ENCODE measurements at regions not wholly inside any gene's neighbourhood (a gene's known extent, or its start where the extent isn't known, plus 50 kb on each side); places are given as distances from the start of the nearest gene placed in this dataset.

- TF ChIP-seq MYC (IDR thresholded peaks at IDR 0.05; ENCODE audit: borderline replicate concordance, low read length) (no peak), BHLHE40 (IDR thresholded peaks at IDR 0.05; ENCODE audit: low read depth, low read length) (no peak), MAZ (IDR thresholded peaks at IDR 0.05; ENCODE audit: borderline replicate concordance, low read depth, low read length) (no peak), CEBPB (IDR thresholded peaks at IDR 0.05) (no peak), KDM5A (IDR thresholded peaks at IDR 0.05) (no peak), USF2 (IDR thresholded peaks at IDR 0.05) (no peak), BCL3 (IDR thresholded peaks at IDR 0.05) (no peak), EHF (CRISPR knock-in tag; IDR thresholded peaks at IDR 0.05) (no peak), JUNB (IDR thresholded peaks at IDR 0.05) (no peak)
Observed at GRCh38 chr1:113298941-113299340, 91.4 kb upstream of the MAGI3 start.
